SU-DHL-6 (cell line): ENCODE measurements at regions not wholly inside any gene's neighbourhood (a gene's known extent, or its start where the extent isn't known, plus 50 kb on each side); places are given as distances from the start of the nearest gene placed in this dataset.

ENCODE experiments used
- CTCF ChIP-seq: fragments of 200-600 bp; sonication (generic); IDR thresholded peaks from one replicate; pipeline ENCODE4 v1.5.1; 2017; ENCODE audit warnings: antibody characterized with exemption, mild to moderate bottlenecking, low read length, moderate library complexity; ENCODE audit not compliant: insufficient read depth, poor library complexity, severe bottlenecking
- EZH2phosphoT487 ChIP-seq: fragments of 200-600 bp; sonication (generic), shearing (Covaris generic); conservative IDR thresholded peaks from 2 replicates; pipeline ENCODE4 v1.6.1; 2018; ENCODE audit warnings: mild to moderate bottlenecking, antibody characterized with exemption, low read length, moderate library complexity, mixed read lengths

- TF ChIP-seq CTCF = no peak
- TF ChIP-seq EZH2phosphoT487 = no peak
These were observed 171.3 kb downstream of the ABCA8 start for GRCh38 chr17:68783861-68784260.
